ELR (cell line): ENCODE measurements at regions not wholly inside any gene's neighbourhood (a gene's known extent, or its start where the extent isn't known, plus 50 kb on each side); places are given as distances from the start of the nearest gene placed in this dataset.
"Not testable (repeated sequence)": the region's sequence is repeated elsewhere in the genome, so short reads cannot be mapped to it uniquely, and the experiment has no call there.

ENCODE experiments used
- DNase-seq: peaks from one replicate; pipeline ENCODE4 v3.0.0-alpha.2; 2015; ENCODE audit warnings: low read depth

DNA sequence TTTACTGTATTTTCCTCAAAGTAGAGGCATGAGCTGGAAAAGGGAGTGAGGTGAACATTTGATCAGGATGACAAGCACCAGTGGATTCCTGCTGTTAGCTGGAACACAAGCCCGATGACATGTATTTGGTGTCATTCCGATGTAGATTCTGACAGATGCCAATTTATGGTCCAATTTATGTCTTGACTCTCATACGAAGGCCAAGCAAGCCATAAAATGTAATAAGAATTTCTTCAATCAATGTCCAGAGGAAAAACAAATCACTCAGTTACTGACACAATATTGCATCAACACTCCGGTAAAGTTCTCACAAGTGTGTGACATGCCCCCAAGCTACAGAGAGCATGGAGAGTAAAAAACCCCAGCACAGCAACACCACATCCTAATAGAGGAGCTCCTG is 138.3 kb upstream of the ZNF521 start:
- no peak for DNase-seq

DNA sequence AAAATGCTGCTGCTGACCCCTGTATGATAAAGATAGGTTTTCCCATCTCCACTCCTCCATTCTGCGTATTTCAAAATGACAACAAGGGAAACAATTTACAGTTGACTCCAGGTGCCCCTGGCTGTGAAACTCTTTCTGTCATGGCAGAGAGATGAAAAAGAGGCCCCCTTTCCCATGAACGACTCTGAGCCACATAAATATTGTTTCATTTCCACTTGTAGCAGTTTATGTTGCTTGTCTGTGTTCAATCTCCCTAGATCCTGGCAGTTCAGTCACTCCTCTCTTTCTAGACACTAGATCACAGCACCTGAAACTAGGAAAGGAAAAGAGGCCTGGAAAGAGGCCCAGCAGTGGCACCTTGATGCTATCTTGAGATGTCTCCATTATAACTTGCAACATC is 121.0 kb upstream of the ZNF521 start:
- no peak for DNase-seq

DNA sequence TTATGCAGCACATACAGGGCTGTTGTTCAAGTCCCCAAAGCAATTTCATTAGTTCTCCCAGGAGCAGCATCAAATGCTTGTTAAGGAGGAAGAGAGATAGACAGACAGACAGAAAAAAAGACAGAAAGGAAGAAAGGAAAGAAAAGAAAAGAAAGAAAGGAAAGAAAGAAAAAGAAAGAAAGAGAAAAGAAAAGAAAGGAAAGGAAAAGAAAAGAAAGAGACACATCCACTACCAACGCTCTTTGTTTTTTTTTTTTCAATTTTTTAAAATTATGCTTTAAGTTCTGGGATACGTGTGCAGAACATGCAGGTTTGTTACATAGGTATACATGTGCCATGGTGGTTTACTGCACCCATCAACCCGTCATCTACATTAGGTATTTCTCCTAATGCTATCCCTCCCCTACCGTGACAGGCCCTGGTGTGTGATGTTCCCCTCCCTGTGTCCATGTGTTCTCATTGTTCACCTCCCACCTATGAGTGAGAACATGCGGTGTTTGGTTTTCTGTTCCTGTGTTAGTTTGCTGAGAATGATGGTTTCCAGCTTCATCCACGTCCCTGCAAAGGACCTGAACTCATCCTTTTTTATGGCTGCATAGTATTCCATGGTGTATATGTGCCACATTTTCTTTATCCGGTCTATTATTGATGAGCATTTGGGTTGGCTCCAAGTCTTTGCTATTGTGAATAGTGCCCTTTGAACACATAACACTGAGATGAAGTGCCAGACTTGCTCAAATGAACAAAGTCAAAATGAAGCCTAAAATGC is 119.0 kb upstream of the ZNF521 start:
- not testable (repeated sequence) for DNase-seq

DNA sequence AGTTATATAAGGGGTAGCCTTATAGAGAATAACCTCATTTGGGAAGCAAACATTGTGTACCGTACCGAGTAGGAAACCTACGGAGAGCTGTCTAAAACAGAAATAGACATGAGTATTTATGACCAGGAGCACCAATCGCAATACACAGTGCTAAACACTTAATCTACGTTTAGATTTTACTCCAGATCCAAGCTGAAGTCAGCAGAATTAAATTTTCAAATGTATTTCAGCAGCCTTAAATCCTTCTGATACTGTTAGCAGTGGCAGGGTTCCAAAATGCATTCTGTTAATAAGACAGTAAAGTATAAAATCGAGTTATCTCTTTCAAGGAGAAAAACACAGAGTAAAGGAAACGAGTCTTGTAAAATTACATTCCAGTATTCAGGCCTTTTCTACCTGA is 118.1 kb upstream of the ZNF521 start:
- DNase-seq: no peak

DNA sequence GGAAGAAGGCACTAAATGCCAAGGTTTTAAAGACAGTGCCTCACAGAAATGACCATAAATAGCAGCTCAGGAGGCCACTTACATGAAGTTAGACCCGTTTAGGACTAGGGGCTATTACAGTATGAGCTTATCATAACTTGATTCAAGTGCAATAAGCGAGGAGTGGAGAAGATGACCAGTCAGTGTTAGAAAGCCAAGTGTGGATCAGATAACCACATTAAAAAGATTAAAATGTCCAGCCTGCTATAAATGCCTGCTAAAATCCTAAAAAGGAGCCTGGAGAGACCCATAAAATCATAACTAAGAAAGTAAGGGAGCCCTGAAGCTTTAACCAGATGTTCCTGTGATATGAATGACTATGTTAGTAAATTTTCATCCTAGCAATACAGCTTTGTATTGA is 117.5 kb upstream of the ZNF521 start:
- no peak for DNase-seq

DNA sequence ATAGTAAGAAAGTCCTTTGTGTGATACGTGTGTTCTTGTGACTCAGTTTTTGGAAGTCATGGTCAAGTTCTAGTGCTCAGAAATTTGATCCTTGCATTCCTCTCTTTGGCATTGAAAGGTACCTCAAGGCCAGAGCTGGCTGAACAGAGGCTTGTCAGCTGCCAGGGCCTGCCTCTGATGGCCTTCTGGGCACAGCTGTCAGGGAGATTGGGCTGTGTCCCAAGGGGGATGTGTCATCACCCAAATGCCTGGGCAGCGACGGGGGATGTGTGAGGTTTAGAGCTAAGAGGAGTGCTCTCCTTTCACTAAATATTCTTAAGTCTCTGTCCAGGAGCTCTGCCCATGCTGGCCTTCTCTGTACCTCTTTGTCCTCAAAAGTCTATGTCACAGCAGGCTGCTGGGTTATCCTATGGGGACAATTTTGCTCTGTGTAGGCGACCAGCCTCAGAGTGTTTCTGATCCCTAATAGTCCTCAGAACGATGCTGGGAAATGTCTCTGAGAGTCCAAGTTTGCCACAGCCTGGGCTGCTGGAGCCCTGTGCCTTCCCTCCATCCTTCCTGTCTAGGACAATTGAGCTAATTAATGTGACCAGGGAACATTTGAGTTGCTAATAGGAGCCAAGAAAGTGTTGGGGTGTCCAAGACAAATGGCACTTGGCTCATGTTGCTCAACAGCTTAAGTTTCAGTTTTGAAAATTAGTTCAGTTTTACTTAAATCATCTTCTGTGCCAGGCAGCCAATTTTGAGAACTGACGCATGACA is 115.4 kb upstream of the ZNF521 start:
- peak; percentile 23 for DNase-seq

DNA sequence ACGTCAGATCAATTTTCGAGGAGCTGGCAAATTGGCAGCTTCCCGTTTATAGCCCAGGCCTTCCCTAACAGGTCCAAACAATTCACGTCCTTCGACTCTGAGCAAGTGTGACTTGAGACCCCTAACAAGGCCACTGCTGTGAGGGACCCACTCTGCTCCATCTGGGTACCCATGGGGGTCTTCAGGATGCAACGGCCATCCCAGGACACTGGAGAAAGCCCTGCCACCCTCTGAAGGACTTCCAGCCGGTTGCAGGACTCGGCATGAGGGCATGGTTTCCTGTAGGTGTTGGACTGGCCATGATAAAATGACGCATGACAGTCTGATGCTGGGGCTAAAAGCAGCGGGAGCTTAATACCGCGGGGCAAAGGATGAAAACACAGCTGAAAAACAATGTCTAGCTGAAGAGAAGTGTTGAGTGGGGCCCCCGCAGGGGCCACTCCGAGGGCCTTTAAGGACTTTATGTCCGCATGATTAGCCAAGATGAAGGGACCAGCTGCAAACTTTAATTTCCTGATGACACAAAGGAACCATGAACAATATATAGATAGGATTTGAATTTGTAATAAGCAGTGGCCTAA is 113.3 kb upstream of the ZNF521 start:
- DNase-seq: no peak

DNA sequence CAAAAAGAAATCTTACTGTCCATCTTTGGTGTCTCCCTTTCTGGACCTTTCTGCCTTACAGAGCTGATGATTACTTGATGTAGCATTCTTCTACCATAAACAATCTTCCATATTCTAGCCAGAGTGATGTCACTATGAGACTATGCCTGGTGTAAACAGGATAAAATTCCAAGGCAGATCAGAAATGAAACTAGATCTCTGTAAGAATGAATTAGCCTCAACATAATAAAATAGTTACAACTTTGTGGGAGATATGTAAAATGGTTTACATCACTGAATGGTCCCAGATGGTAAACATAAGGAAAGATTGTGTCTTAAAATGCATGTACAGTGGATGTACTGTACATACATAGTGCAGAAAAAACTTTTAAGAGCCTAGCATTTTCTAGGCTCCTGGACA is 112.3 kb upstream of the ZNF521 start:
- DNase-seq: peak; percentile 80

DNA sequence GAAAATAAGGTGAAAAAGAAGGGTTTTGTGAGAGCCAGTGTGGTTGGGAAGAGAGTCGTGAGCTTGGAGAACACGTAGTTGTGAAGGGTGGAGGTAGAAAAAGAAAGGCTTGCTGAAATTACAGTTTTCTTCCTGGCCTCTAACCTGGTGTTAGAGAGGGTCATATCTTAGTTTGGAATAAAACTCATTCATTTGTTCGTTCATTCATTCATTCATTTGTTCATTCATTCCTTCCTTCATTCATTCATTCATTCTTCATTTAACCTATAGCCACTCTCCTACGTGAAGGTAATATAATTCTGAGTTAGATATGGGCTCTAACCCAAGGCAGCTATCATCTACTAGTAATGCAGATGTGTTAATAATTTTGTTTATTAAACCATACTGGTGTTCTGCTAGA is 111.8 kb upstream of the ZNF521 start:
- no peak for DNase-seq

DNA sequence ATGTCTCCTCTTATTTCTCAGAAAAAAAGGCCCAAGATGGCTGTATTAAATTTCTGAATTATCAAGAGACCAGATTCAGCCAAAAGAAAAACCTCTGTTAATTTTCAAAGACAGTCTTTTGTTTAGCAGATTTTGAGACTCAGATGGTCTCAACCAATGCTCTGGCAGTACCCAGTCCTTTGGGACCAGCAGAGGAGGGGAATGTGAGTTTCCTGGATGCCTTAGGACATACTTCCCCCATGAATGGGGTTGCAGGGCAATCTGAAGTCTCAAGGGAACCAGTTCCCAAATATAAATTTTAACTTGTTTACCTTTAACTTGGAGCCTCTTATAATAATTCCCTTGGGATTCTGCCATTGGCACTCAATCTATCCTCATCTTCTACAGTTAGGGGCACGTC is 107.8 kb upstream of the ZNF521 start:
- DNase-seq: no peak

DNA sequence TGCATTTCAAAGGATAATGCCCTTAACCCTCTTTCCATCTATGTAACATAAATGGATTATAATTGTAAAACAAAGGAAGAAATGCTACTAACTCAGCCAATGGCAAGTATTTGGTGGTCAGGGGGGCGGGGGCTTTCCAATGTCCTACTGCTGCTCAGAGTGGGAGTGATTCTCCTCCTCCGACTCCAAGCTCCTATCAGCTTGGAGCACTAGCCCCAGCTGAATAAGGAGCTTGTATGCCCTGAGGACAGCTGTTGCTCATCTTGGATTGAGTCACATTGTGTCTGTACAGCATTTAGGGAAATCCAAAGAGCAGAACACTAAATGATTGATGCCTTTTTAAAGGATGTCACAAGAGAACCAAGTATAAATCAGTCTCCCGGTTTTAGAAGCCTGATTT is 105.6 kb upstream of the ZNF521 start:
- peak; percentile 54 for DNase-seq

DNA sequence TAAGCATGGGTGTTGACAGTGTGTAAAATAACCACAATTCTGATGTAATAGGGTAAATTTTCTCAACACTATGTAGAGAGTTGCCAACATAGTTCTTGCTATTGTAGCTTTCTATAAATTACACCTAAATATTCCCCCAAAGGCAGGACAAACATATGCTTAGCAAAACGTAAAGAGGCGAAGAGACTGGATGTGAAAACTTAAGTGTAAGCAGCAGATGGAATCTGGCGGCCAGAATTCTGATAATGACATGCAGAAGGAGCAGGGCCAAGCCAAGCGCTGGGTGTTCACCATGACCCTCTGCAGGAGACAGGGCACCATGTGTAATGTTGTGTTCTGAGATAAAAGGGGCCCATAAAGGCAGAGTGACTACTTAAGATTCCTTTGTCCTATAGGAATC is 105.2 kb upstream of the ZNF521 start:
- no peak for DNase-seq

DNA sequence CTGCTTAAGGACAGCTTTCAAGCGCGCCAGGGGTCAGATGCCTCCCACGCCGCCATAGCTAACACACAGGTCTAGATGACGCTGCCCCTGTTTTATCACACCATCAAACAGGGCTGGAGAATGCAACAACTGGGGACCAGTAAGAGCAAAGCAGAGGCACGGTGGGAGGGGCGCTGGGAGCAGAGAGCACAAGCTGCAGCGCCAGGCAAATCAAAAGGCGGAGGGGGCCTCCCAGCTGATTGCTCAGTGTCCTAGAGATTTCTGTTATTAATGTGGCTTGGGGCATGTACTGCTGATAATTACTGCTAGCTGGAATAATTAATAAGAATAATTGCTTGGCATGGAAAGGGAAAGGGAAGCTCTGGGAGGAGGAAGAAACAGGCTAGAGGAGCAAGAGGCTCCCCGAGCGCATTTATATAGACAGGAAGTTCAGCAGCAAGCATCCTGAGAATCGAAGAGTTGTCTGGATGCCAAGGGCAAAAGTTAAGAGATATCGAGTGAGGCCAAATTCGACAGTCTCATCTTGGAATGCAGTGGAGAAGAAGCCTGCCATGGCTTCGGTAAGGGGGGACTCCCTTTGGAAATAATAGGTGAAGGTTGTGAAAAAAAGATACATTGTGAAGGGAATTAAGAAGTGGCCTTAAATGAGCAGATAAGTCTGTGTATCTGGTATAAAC is 104.5 kb upstream of the ZNF521 start:
- no peak for DNase-seq

DNA sequence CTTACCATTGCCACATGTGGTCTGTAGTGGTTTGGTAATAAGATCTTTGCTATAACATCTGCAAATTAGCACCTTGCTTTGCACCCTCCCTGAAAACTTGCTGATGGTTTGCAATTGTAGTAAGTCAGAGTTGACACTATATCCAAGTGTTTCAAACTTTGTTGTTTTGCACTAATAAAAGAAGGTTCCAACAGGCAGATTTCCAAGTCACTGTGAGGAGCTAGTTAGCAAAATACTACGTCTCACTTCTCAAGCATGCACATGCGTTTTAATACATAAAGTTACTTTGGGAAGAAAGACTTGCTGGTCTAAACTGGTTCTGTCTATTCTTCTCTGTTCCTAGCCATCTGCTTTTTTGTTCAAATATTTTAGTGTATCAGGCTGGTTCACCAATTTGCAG is 103.7 kb upstream of the ZNF521 start:
- no peak for DNase-seq

DNA sequence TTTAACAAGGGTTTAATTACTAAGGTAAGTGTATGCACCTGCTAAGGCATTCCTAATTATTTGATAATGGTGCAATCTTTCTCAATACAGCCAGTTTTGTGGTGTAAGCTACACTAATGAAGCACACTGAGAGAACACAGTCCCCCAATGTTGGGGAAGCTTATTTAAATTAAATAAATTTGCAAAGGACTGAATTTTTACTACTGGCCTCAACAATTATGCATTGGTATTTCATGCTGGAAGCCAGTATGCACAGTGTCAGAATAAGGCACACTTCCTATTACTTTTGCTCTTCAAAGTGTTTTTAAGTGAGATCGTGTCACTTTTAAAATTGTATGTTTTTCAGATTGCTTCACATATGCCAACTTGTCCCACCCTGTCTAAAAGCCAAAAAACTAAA is 103.2 kb upstream of the ZNF521 start:
- DNase-seq: no peak

DNA sequence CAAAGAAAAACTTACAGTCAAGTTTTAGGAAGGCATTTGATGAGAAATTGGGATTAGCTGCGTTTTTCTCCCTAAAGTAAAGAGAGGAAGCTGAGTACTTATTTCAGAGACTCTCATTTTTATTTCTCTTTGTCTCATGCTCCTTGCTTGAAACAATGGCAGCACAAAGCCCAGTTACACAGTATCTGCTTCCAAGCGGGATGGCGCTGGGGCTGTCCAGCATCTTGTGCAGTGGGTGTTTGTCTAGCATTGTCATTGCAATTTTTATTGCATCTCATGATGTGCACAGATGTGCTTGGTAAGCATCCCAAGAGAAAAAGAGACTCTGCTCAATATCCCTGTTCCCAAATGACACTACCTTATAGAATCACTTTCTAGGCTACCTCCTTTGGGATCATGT is 102.8 kb upstream of the ZNF521 start:
- no peak for DNase-seq

DNA sequence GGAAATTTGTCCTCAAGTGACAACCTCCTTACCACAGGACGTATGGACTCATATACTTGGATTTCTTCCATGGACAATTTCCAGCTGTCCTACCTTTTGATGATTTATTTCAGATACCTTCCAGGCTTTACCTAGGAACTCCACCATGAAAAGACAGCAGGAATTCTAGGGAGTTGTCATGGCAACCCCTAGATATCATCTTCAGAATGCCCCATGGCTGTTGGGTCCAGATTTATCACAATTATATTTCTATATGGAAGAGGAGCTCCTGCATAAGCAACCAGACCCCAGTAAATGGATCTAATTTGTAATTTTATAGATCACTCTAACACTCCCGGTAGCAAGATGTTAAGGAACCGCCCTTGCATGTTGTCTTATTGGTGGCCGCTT is 102.3 kb upstream of the ZNF521 start:
- DNase-seq: no peak

DNA sequence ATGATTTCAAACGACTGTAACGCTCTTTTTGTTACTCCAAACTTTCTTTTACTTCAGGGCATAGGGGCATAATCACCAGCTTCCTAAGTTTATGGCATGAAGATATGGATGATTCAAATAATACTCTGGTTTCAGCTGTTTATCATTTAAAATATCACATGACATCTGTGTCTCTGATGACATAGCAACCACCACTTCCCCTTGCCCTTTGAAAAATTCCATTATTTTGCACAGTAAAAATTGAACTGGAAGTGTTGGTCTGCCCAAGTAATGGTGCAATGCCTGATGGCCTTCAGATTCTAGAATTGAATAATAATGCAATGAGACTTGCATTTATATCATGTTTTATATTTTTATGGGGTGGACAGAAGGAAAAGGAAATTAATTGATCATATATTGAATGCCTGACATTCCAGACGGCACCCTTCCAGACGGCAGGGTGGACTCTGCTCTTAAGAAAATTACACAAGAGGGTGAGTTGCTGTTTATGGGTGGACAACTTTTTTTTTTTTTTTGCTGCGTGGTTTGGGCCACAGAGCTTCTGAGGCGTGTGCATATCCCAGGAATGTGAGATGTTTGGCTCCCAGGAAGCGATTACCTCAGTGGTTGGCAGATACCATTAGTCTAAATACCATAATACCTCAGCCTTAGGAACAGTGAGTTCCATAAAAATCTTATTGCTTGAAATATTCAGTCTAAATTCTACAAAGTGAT is 101.7 kb upstream of the ZNF521 start:
- peak; percentile 42 for DNase-seq

DNA sequence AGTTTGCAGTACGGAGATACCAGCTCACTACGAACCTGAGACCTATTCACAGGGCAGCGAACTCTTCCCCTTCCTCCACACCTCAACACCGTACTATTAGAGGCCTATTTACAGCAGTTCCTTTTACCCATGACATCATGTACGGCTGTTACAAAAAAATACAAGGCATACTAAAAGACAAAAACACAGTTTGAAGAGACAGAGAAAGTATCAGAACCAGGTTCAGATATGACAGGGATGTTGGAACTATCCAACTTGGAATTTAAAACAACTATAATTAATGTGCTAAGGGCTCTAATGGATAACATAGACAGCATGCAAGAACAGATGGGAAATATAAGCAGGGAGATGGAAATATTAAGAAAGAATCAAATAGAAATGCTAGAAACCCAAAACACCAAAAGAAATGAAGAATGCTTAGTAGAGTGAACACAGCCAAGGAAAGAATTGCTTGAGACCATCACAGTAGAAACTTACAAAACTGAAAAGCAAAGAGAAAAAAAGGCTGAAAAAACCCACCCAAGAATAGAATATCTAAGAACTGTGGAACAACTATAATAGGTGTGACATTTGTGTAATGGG is 99.2 kb upstream of the ZNF521 start:
- DNase-seq: no peak

DNA sequence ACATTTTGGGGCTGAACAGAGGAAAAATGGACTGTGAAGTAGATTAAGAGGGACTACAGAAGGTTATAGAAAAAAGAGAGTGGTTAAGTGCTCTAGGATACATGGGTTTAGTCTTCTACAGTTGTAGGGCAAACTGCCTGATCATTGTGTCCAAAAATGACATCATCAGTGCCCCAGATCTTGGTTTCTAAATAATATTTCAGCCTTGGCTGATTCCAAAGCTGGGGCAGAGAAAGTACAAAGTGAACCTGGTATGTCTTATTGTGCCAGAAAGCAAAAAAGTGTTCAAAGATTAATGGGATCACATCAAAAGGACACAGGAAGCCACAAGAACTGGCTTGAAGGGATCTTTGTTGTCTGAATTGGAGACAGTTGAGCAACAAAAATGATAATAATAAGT is 97.1 kb upstream of the ZNF521 start:
- DNase-seq: no peak

DNA sequence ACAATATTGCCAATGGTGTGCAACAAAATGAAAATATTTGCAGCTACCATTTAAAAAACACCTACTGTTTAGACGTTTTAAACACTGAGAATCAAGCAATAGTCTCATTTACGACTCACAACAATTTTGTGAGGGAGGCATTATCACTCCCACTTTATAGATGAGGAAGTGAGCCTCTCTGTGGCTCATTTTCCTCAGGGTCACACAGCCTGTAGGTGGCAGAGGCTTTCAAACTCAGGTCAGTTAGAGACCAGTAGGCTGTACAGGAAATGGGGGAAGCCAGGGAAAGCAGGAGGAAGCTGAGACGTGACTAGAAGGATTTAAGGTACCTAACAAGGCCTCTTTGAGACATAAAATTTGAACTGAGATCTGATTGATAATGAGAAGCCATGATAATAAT is 95.0 kb upstream of the ZNF521 start:
- no peak for DNase-seq

DNA sequence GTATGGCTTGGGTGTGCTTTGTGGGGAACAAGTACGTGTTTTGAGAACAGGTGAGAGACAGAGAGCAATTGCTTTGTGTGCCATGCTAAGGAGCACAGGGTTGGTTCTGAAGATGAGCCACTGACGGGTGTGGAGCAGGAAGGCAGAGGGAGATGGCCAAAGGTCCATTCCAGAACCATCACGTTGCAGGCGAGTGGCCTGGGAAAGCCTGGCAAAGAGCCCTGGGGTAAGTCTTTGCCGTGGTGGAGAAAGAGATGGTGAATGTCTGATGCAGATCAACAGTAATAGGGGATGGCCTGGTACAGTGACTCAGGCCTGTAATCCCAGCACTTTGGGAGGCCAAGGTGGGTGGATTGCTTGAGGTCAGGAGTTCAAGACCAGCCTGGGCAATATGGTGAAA is 93.5 kb upstream of the ZNF521 start:
- no peak for DNase-seq
